MM.1S (cell line): ENCODE measurements at regions not wholly inside any gene's neighbourhood (a gene's known extent, or its start where the extent isn't known, plus 50 kb on each side); places are given as distances from the start of the nearest gene placed in this dataset.

Experiments
- DNase-seq: peaks from one replicate; pipeline ENCODE4 v3.0.0-alpha.2; 2015
- H2AFZ ChIP-seq: fragments of 300-600 bp; sonication (generic); 2 replicates; pipeline ENCODE4 v1.6.0; 2016; ENCODE audit warnings: antibody characterized with exemption, low read length
- H3F3A ChIP-seq: fragments of 300-600 bp; sonication (generic); 2 replicates; pipeline ENCODE4 v1.6.1; 2016; ENCODE audit warnings: mild to moderate bottlenecking, antibody characterized with exemption, low read length, moderate library complexity, mixed read lengths; ENCODE audit not compliant: insufficient read depth
- H3K27ac ChIP-seq: fragments of 300-600 bp; sonication (generic); 2 replicates; pipeline ENCODE4 v1.5.1; 2016; ENCODE audit warnings: mild to moderate bottlenecking, low read length
- H3K27me3 ChIP-seq: fragments of 300-600 bp; sonication (generic); replicated peaks from 2 replicates; pipeline ENCODE4 v1.6.0; 2016; ENCODE audit warnings: low read length; ENCODE audit not compliant: insufficient read depth
- H3K36me3 ChIP-seq: fragments of 300-600 bp; sonication (generic); replicated peaks from 2 replicates; pipeline ENCODE4 v1.6.1; 2016; ENCODE audit warnings: mild to moderate bottlenecking, low read length, mixed read lengths; ENCODE audit not compliant: insufficient read depth
- H3K4me1 ChIP-seq: fragments of 300-600 bp; sonication (generic); 2 replicates; pipeline ENCODE4 v1.6.1; 2016; ENCODE audit warnings: low read length, mixed read lengths
- H3K4me2 ChIP-seq: fragments of 300-600 bp; sonication (generic); 2 replicates; pipeline ENCODE4 v1.6.0; 2016; ENCODE audit warnings: low read depth, low read length
- H3K4me3 ChIP-seq: fragments of 300-600 bp; sonication (generic); 2 replicates; pipeline ENCODE4 v1.5.1; 2016; ENCODE audit warnings: low read length, mixed read lengths
- H3K79me2 ChIP-seq: fragments of 300-600 bp; sonication (generic); 2 replicates; pipeline ENCODE4 v1.6.1; 2016; ENCODE audit warnings: mixed run types, low read length, mixed read lengths
- H3K9ac ChIP-seq: fragments of 300-600 bp; sonication (generic); 2 replicates; pipeline ENCODE4 v1.6.1; 2016; ENCODE audit warnings: low read length, mixed read lengths
- H3K9me2 ChIP-seq: fragments of 300-600 bp; sonication (generic); replicated peaks from 2 replicates; pipeline ENCODE4 v1.6.1; 2016; ENCODE audit warnings: mild to moderate bottlenecking, low read length, mixed read lengths; ENCODE audit not compliant: insufficient read depth
- H3K9me3 ChIP-seq: fragments of 300-600 bp; sonication (generic); replicated peaks from 2 replicates; pipeline ENCODE4 v1.6.1; 2016; ENCODE audit warnings: mild to moderate bottlenecking, low read length, mixed read lengths; ENCODE audit not compliant: insufficient read depth
- H4K20me1 ChIP-seq: fragments of 300-600 bp; sonication (generic); 2 replicates; pipeline ENCODE4 v1.6.1; 2016; ENCODE audit warnings: mild to moderate bottlenecking, low read length, moderate library complexity, mixed read lengths; ENCODE audit not compliant: insufficient read depth
- EZH2 ChIP-seq: fragments of 300-600 bp; sonication (generic); optimal IDR thresholded peaks from 2 replicates; pipeline ENCODE3; 2017; ENCODE audit warnings: low read depth, mild to moderate bottlenecking, antibody characterized with exemption, low read length, mixed read lengths
- EZH2phosphoT487 ChIP-seq: fragments of 300-600 bp; sonication (generic); IDR thresholded peaks from 2 replicates; pipeline ENCODE4 v1.6.1; 2018; ENCODE audit warnings: antibody characterized with exemption, low read length
- TF ChIP-seq, protein P1 (sequence below): fragments of 300-600 bp; sonication (generic); IDR thresholded peaks from 2 replicates; pipeline ENCODE4 v1.5.1; 2016; ENCODE audit warnings: antibody characterized with exemption, low read length, mixed read lengths

DNA sequence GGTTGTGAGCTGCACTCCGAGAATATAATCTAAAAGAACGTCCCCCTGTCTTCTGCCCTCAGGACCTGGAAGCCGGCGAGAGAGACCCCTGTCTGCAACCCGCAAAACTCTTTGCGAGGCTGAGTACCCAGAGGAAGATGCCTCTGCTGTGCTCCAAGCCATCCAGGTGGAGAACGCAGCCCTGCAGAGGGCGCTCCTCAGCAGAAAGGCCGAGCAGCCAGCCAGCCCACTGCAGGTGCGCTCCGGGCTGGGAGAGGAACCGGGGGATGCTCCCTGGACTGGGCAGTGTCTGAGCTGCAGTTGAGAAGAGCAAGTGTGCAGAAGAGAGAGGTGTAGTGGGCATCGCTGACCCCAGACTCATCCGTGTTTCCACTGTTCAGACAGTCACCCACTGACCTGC, 148.3 kb downstream of the KATNIP start:
- H3K9me2 ChIP-seq = no peaks in the 10 kb centered on the region
- no peaks in the 10 kb centered on the region for H3K36me3 ChIP-seq
- no peak overlapping the region for H3K4me3 ChIP-seq
- H3K9me3 ChIP-seq = no peaks in the 10 kb centered on the region
- H3K27ac ChIP-seq = no peak overlapping the region
- H3K4me2 ChIP-seq = no peak overlapping the region
- H3K79me2 ChIP-seq = no peaks in the 10 kb centered on the region
- H2AFZ ChIP-seq = no peak overlapping the region
- TF ChIP-seq, protein P1, sequence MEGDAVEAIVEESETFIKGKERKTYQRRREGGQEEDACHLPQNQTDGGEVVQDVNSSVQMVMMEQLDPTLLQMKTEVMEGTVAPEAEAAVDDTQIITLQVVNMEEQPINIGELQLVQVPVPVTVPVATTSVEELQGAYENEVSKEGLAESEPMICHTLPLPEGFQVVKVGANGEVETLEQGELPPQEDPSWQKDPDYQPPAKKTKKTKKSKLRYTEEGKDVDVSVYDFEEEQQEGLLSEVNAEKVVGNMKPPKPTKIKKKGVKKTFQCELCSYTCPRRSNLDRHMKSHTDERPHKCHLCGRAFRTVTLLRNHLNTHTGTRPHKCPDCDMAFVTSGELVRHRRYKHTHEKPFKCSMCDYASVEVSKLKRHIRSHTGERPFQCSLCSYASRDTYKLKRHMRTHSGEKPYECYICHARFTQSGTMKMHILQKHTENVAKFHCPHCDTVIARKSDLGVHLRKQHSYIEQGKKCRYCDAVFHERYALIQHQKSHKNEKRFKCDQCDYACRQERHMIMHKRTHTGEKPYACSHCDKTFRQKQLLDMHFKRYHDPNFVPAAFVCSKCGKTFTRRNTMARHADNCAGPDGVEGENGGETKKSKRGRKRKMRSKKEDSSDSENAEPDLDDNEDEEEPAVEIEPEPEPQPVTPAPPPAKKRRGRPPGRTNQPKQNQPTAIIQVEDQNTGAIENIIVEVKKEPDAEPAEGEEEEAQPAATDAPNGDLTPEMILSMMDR = peak; percentile 34
- no peak for TF ChIP-seq EZH2
- H3K9ac ChIP-seq = no peak overlapping the region
- no peaks in the 10 kb centered on the region; the same call in 1 of the 2 replicates for H3K4me1 ChIP-seq
- no peaks in the 10 kb centered on the region for H4K20me1 ChIP-seq
- no peak for DNase-seq
- no peaks in the 10 kb centered on the region for H3F3A ChIP-seq
- no peaks in the 10 kb centered on the region for H3K27me3 ChIP-seq

DNA sequence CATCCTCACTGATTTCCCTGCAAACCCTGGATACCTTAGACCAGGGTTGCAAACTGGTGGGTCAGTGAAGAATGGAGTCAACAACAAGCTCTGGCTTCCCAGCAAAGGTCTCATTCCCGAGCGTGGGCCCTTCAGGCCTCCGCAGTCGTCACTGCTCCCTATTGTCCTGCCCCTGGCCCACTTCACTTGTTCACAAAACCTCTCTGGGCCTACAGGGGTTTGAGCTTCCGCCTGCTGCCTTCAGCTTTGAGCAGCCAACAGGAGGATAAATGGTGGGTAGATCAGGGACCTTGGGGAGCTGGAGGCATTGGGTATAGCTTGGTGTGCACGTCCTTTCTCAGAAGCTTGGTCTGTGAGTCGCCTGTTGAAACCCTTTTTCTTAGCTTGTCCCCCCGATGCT, 148.8 kb downstream of the KATNIP start:
- H3K79me2 ChIP-seq = no peaks in the 10 kb centered on the region
- TF ChIP-seq, protein P1 = no peak
- TF ChIP-seq EZH2phosphoT487 (no peak), EZH2 (no peak)
- H3K9me2 ChIP-seq = no peaks in the 10 kb centered on the region
- no peaks in the 10 kb centered on the region for H4K20me1 ChIP-seq
- H3F3A ChIP-seq = peaks cover 4% of the 10 kb centered on the region; the same call in 1 of the 2 replicates
- no peak overlapping the region for H3K4me2 ChIP-seq
- no peak for DNase-seq
- peaks cover 4% of the 10 kb centered on the region for H3K4me1 ChIP-seq
- H3K4me3 ChIP-seq = no peak overlapping the region
- H3K27ac ChIP-seq = no peak overlapping the region
- no peak overlapping the region for H2AFZ ChIP-seq
- no peaks in the 10 kb centered on the region for H3K36me3 ChIP-seq
- no peaks in the 10 kb centered on the region for H3K27me3 ChIP-seq
- no peak overlapping the region for H3K9ac ChIP-seq
- no peaks in the 10 kb centered on the region for H3K9me3 ChIP-seq

DNA sequence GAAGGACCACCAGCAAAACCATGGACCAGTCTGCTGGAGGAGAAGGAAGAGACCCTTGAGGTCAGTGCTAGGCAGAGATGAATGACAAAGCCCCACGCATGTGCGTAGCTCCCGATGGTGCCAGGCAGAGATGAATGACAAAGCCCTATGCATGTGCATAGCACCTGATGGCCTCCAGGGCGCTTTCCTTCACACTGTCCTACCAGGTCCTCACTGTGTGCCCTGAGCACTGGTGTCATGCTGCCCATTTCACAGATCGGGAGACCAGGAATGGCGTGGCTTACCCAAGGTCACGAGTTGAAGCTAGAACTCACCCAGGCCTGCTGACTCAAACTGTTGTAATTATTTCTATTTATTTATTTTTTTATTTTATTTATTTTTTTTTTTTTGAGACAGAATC, 149.6 kb downstream of the KATNIP start:
- H3K4me1 ChIP-seq = peaks cover 11% of the 10 kb centered on the region
- DNase-seq = no peak
- no peaks in the 10 kb centered on the region for H3K36me3 ChIP-seq
- no peaks in the 10 kb centered on the region for H3K9me3 ChIP-seq
- no peak overlapping the region for H2AFZ ChIP-seq
- no peaks in the 10 kb centered on the region for H3K79me2 ChIP-seq
- H3K9ac ChIP-seq = no peak overlapping the region
- H3K27ac ChIP-seq = no peak overlapping the region
- H4K20me1 ChIP-seq = no peaks in the 10 kb centered on the region
- peaks cover 10% of the 10 kb centered on the region; the same call in 1 of the 2 replicates for H3F3A ChIP-seq
- no peak overlapping the region for H3K4me3 ChIP-seq
- no peak for TF ChIP-seq EZH2phosphoT487
- H3K4me2 ChIP-seq = no peak overlapping the region
- no peaks in the 10 kb centered on the region for H3K27me3 ChIP-seq
- H3K9me2 ChIP-seq = no peaks in the 10 kb centered on the region

DNA sequence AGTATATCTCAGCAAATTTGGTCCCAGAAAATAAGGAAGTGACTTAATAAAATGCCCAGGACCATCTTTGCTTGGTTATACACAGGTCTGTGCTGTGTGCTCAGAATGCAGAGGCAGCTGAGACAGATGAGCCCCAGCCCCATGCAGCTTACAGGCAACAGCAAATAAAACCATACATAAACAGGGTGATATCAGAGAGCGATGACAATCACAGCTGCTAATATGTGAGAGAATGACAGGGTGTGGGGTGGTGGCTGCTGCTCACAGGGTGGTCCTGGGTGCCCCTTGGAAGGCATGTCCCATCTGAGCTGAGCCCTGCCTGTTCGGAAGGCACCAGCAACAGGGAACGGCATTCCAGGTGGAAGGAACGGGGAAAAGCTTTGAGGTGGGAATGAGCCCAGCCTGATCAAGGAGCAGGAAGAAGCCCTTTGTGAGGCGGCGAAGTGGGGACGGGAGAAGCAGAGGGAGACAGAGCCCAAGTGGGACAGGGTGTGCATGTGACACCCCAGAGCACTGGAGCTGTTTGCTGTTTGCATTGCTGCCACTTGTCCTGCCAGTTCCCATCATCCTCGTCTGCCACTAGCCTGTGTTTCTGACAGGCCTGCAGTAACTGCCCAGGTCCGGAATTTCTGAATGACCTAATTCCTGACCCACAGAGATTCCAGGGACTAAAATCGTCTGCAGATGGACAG, 150.5 kb downstream of the KATNIP start:
- Histone ChIP-seq H3K4me2 (no peak overlapping the region), H3K9me3 (no peaks in the 10 kb centered on the region), H4K20me1 (no peaks in the 10 kb centered on the region), H3K9me2 (no peaks in the 10 kb centered on the region), H3F3A (peaks cover 10% of the 10 kb centered on the region; the same call in 1 of the 2 replicates), H3K4me1 (peaks cover 11% of the 10 kb centered on the region), H3K36me3 (no peaks in the 10 kb centered on the region), H3K9ac (no peak overlapping the region), H3K27ac (no peak overlapping the region), H3K4me3 (no peak overlapping the region), H2AFZ (no peak overlapping the region), H3K79me2 (no peaks in the 10 kb centered on the region), H3K27me3 (no peaks in the 10 kb centered on the region)
- TF ChIP-seq, protein P1 = no peak
- TF ChIP-seq EZH2 (no peak), EZH2phosphoT487 (no peak)
- DNase-seq = no peak
